ENCODE measurements at regions not wholly inside any gene's neighbourhood (a gene's known extent, or its start where the extent isn't known, plus 50 kb on each side); places are given as distances from the start of the nearest gene placed in this dataset.

GRCh38 chr20:48220033-48220633 is 434.9 kb upstream of the SULF2 start:
- no peak for TF ChIP-seq POLR2AphosphoS5 (IDR thresholded peaks at IDR 0.05; ENCODE audit: low read depth, low read length)
- TF ChIP-seq POLR2A (IDR thresholded peaks at IDR 0.05; ENCODE audit: low read depth, low read length), result no peak
- no peak for TF ChIP-seq TAF1 (IDR thresholded peaks at IDR 0.05; ENCODE audit: low read depth, low read length)
- no peak for TF ChIP-seq POU2F2 (IDR thresholded peaks at IDR 0.05; ENCODE audit: low read depth, low read length)
- TF ChIP-seq SPI1 (IDR thresholded peaks at IDR 0.05; ENCODE audit: low read depth, low read length), result no peak
- no peak for TF ChIP-seq PAX5 (IDR thresholded peaks at IDR 0.05; ENCODE audit: insufficient read depth, low read length, severe bottlenecking)
